ENCODE measurements at regions not wholly inside any gene's neighbourhood (a gene's known extent, or its start where the extent isn't known, plus 50 kb on each side); places are given as distances from the start of the nearest gene placed in this dataset.
A peak's percentile ranks its signal among the peaks of the same experiment; 100 is the strongest.

GRCh38 chr2:15748736-15749323, 157.2 kb downstream of the DDX1 start:
- TF ChIP-seq, protein P1, sequence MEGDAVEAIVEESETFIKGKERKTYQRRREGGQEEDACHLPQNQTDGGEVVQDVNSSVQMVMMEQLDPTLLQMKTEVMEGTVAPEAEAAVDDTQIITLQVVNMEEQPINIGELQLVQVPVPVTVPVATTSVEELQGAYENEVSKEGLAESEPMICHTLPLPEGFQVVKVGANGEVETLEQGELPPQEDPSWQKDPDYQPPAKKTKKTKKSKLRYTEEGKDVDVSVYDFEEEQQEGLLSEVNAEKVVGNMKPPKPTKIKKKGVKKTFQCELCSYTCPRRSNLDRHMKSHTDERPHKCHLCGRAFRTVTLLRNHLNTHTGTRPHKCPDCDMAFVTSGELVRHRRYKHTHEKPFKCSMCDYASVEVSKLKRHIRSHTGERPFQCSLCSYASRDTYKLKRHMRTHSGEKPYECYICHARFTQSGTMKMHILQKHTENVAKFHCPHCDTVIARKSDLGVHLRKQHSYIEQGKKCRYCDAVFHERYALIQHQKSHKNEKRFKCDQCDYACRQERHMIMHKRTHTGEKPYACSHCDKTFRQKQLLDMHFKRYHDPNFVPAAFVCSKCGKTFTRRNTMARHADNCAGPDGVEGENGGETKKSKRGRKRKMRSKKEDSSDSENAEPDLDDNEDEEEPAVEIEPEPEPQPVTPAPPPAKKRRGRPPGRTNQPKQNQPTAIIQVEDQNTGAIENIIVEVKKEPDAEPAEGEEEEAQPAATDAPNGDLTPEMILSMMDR (IDR thresholded peaks at IDR 0.05), result peak; percentile 70
- TF ChIP-seq SIN3A (IDR thresholded peaks at IDR 0.05; ENCODE audit: borderline replicate concordance, insufficient read depth, low read depth, low read length) (no peak), POLR2AphosphoS5 (IDR thresholded peaks at IDR 0.05; ENCODE audit: low read depth, low read length) (no peak), TCF7L2 (IDR thresholded peaks at IDR 0.05; ENCODE audit: low read depth, low read length) (no peak)
- TF ChIP-seq, protein P2, sequence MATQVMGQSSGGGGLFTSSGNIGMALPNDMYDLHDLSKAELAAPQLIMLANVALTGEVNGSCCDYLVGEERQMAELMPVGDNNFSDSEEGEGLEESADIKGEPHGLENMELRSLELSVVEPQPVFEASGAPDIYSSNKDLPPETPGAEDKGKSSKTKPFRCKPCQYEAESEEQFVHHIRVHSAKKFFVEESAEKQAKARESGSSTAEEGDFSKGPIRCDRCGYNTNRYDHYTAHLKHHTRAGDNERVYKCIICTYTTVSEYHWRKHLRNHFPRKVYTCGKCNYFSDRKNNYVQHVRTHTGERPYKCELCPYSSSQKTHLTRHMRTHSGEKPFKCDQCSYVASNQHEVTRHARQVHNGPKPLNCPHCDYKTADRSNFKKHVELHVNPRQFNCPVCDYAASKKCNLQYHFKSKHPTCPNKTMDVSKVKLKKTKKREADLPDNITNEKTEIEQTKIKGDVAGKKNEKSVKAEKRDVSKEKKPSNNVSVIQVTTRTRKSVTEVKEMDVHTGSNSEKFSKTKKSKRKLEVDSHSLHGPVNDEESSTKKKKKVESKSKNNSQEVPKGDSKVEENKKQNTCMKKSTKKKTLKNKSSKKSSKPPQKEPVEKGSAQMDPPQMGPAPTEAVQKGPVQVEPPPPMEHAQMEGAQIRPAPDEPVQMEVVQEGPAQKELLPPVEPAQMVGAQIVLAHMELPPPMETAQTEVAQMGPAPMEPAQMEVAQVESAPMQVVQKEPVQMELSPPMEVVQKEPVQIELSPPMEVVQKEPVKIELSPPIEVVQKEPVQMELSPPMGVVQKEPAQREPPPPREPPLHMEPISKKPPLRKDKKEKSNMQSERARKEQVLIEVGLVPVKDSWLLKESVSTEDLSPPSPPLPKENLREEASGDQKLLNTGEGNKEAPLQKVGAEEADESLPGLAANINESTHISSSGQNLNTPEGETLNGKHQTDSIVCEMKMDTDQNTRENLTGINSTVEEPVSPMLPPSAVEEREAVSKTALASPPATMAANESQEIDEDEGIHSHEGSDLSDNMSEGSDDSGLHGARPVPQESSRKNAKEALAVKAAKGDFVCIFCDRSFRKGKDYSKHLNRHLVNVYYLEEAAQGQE (IDR thresholded peaks at IDR 0.05; ENCODE audit: insufficient read depth in 1 of 2, low read depth in 2 of 2, low read length in 1 of 2), result no peak
